H1 (cell line): ENCODE measurements at regions not wholly inside any gene's neighbourhood (a gene's known extent, or its start where the extent isn't known, plus 50 kb on each side); places are given as distances from the start of the nearest gene placed in this dataset.

ENCODE experiments used
- CTCF ChIA-PET: fragments of 300-600 bp; sonication (Branson Sonifier 250); formaldehyde crosslinking; loops from one replicate; lab custom pipeline; 2021; ENCODE audit not compliant: partially characterized antibody; lab: Charles Lee
- POLR2A ChIA-PET: fragments of 300-600 bp; sonication (Branson Sonifier 250); formaldehyde crosslinking; loops from one replicate; lab custom pipeline; 2021; ENCODE audit warnings: inconsistent platforms; ENCODE audit not compliant: partially characterized antibody; lab: Charles Lee
- DNase-seq, 2 experiments: peaks; one replicate each; pipeline versions ENCODE4 v3.0.0 to v3.0.0-alpha.2; 2010 to 2022; ENCODE audit warnings: low spot score in 2 of 2, low read depth in 1 of 2, mixed read lengths in 1 of 2
- FAIRE-seq: peaks from 2 replicates; lab custom pipeline; 2011; peaks lifted over from hg19 to GRCh38; lab: Jason Lieb, UNC
- H2AFZ ChIP-seq: 2 replicates; pipeline ENCODE4 v1.8.1; 2012; ENCODE audit warnings: low read length, inconsistent platforms
- H2AK5ac ChIP-seq: 2 replicates; pipeline ENCODE4 v1.6.1; 2013; ENCODE audit warnings: low read depth, low read length
- H2BK120ac ChIP-seq: replicated peaks from 2 replicates; pipeline ENCODE3; 2013; ENCODE audit warnings: low read depth, low read length, inconsistent platforms
- H2BK12ac ChIP-seq: 2 replicates; pipeline ENCODE4 v1.6.1; 2013; ENCODE audit warnings: low read depth, low read length
- H2BK15ac ChIP-seq: 2 replicates; pipeline ENCODE4 v1.6.1; 2013; ENCODE audit warnings: low read length
- H2BK20ac ChIP-seq: 2 replicates; pipeline ENCODE4 v1.6.1; 2013; ENCODE audit warnings: low read length
- H2BK5ac ChIP-seq: 2 replicates; pipeline ENCODE4 v1.6.1; 2013; ENCODE audit warnings: low read depth, low read length
- H3K14ac ChIP-seq: 2 replicates; pipeline ENCODE4 v1.6.1; 2013; ENCODE audit warnings: inconsistent platforms; ENCODE audit not compliant: insufficient read length
- H3K18ac ChIP-seq: 2 replicates; pipeline ENCODE4 v1.6.1; 2013; ENCODE audit warnings: low read length; ENCODE audit errors: extremely low read depth
- H3K23ac ChIP-seq: 2 replicates; pipeline ENCODE4 v1.6.1; 2013; ENCODE audit warnings: inconsistent platforms; ENCODE audit not compliant: insufficient read length
- H3K23me2 ChIP-seq: 2 replicates; pipeline ENCODE4 v1.6.1; 2013; ENCODE audit warnings: low read depth, low read length
- H3K27ac ChIP-seq: 2 replicates; pipeline ENCODE4 v1.6.1; 2011; ENCODE audit warnings: low read depth, low read length, inconsistent platforms
- H3K27me3 ChIP-seq, 4 experiments: replicated peaks in 1 of 4; 1 replicate in 1 of 4; 2 replicates in 3 of 4; pipeline versions ENCODE4 v1.6.1 to v1.8.1; 2011 to 2013; ENCODE audit warnings: low read length in 3 of 4, mild to moderate bottlenecking in 3 of 4, inconsistent platforms in 2 of 4, mixed read lengths in 2 of 4, moderate library complexity in 1 of 4; ENCODE audit not compliant: control insufficient read depth in 3 of 4, insufficient read depth in 3 of 4; ENCODE audit errors: extremely low read depth in 1 of 4
- H3K36me3 ChIP-seq, 4 experiments: 2 replicates each; pipeline versions ENCODE4 v1.6.1 to v1.8.1; 2011 to 2013; ENCODE audit warnings: mild to moderate bottlenecking in 4 of 4, low read length in 3 of 4, moderate library complexity in 2 of 4, control low read depth in 1 of 4, inconsistent platforms in 1 of 4; ENCODE audit not compliant: insufficient read depth in 4 of 4, control insufficient read depth in 2 of 4
- H3K4ac ChIP-seq: replicated peaks from 2 replicates; pipeline ENCODE3; 2013; ENCODE audit warnings: low read length, low read depth, mixed read lengths, inconsistent platforms; ENCODE audit not compliant: insufficient read length
- H3K4me1 ChIP-seq, 4 experiments: replicated peaks in 1 of 4; 1 replicate in 1 of 4; 2 replicates in 3 of 4; pipeline versions ENCODE4 v1.6.1 to v1.8.1; 2011 to 2013; ENCODE audit warnings: low read length in 3 of 4, inconsistent platforms in 2 of 4, mixed read lengths in 1 of 4; ENCODE audit not compliant: insufficient read depth in 4 of 4, control insufficient read depth in 3 of 4
- H3K4me2 ChIP-seq, 2 experiments: 2 replicates each; pipeline versions ENCODE4 v1.6.1 to v1.8.1; 2011 to 2013; ENCODE audit warnings: low read depth in 2 of 2, low read length in 2 of 2, control low read depth in 1 of 2, inconsistent platforms in 1 of 2, mild to moderate bottlenecking in 1 of 2; ENCODE audit not compliant: insufficient read depth in 1 of 2
- H3K4me3 ChIP-seq, 4 experiments: fragments of 200-600, 300-600 bp in 1 of 4; sonication (generic), shearing (Covaris generic), sonication (Bioruptor Twin) in 1 of 4; 2 replicates each; pipeline versions ENCODE4 v1.5.1 to v1.8.1; 2011 to 2016; ENCODE audit warnings: low read length in 4 of 4, low read depth in 3 of 4, control low read depth in 2 of 4, inconsistent platforms in 2 of 4, mild to moderate bottlenecking in 2 of 4, mixed read lengths in 1 of 4, moderate library complexity in 1 of 4; ENCODE audit not compliant: insufficient read depth in 2 of 4; ENCODE audit errors: extremely low read depth in 1 of 4
- H3K56ac ChIP-seq: replicated peaks from 2 replicates; pipeline ENCODE3; 2013; ENCODE audit warnings: low read depth, mild to moderate bottlenecking, mixed read lengths, low read length, inconsistent platforms; ENCODE audit not compliant: insufficient read length
- H3K79me1 ChIP-seq: 2 replicates; pipeline ENCODE4 v1.6.1; 2013; ENCODE audit warnings: low read depth, low read length, control low read depth
- H3K79me2 ChIP-seq, 2 experiments: 2 replicates each; pipeline versions ENCODE4 v1.6.1 to v1.8.1; 2012 to 2013; ENCODE audit warnings: low read length in 2 of 2, mild to moderate bottlenecking in 2 of 2, inconsistent platforms in 1 of 2; ENCODE audit not compliant: insufficient read depth in 2 of 2, control insufficient read depth in 1 of 2
- H3K9ac ChIP-seq, 4 experiments: replicated peaks in 1 of 4; 1 replicate in 1 of 4; 2 replicates in 3 of 4; pipeline versions ENCODE4 v1.6.1 to v1.8.1; 2011 to 2013; ENCODE audit warnings: low read depth in 3 of 4, low read length in 3 of 4, control low read depth in 2 of 4, mild to moderate bottlenecking in 2 of 4, moderate library complexity in 2 of 4, inconsistent platforms in 1 of 4; ENCODE audit errors: extremely low read depth in 1 of 4
- H3K9me3 ChIP-seq, 2 experiments: 2 replicates each; pipeline versions ENCODE4 v1.6.1 to v1.8.1; 2012 to 2013; ENCODE audit warnings: mild to moderate bottlenecking in 2 of 2, moderate library complexity in 2 of 2, control low read depth in 1 of 2, inconsistent platforms in 1 of 2, low read depth in 1 of 2, low read length in 1 of 2, mixed read lengths in 1 of 2; ENCODE audit not compliant: insufficient read depth in 2 of 2
- H4K20me1 ChIP-seq, 2 experiments: replicated peaks in 1 of 2; 2 replicates each; pipeline versions ENCODE3 to v1.8.1; 2011 to 2013; ENCODE audit warnings: inconsistent platforms in 2 of 2, low read length in 2 of 2, mild to moderate bottlenecking in 1 of 2; ENCODE audit not compliant: insufficient read depth in 2 of 2, control insufficient read depth in 1 of 2
- H4K5ac ChIP-seq: 2 replicates; pipeline ENCODE4 v1.6.1; 2013; ENCODE audit warnings: low read length, low read depth, mixed read lengths, inconsistent platforms; ENCODE audit not compliant: insufficient read length
- H4K8ac ChIP-seq: 2 replicates; pipeline ENCODE4 v1.8.0; 2013; ENCODE audit warnings: mild to moderate bottlenecking, moderate library complexity, low read length, inconsistent platforms; ENCODE audit not compliant: insufficient read depth; ENCODE audit errors: extremely low read depth
- H4K91ac ChIP-seq: replicated peaks from 2 replicates; pipeline ENCODE3; 2013; ENCODE audit warnings: low read length, mixed read lengths, inconsistent platforms; ENCODE audit not compliant: insufficient read length
- HDAC2 ChIP-seq, 2 experiments: fragments of 300-600 bp in 1 of 2; sonication (generic) in 1 of 2; IDR thresholded peaks; 2 replicates each; pipeline ENCODE4 v1.6.1; 2011 to 2012; ENCODE audit warnings: low read depth in 2 of 2, low read length in 2 of 2, mild to moderate bottlenecking in 2 of 2, moderate library complexity in 2 of 2, borderline replicate concordance in 1 of 2, inconsistent platforms in 1 of 2
- NRF1 ChIP-seq: IDR thresholded peaks from 2 replicates; pipeline ENCODE4 v1.6.1; 2011; ENCODE audit warnings: mild to moderate bottlenecking, low read depth, low read length, improper control_type of control experiment
- RFX5 ChIP-seq: IDR thresholded peaks from 2 replicates; pipeline ENCODE4 v1.6.1; 2011; ENCODE audit warnings: low read depth, low read length, improper control_type of control experiment, borderline replicate concordance
- SUZ12 ChIP-seq: fragments of 200-600 bp; sonication (generic); IDR thresholded peaks from 2 replicates; pipeline ENCODE4 v1.6.1; 2012; ENCODE audit warnings: mild to moderate bottlenecking, inconsistent platforms, low read length, moderate library complexity, mixed read lengths
- TAF7 ChIP-seq: optimal IDR thresholded peaks from 2 replicates; pipeline ENCODE3; 2011; ENCODE audit warnings: low read depth, mild to moderate bottlenecking, inconsistent platforms, low read length, moderate library complexity, borderline replicate concordance
- WGBS, 2 experiments: shearing (Covaris generic) in 1 of 2; methylation state at CpG; one replicate each; pipeline versions ENCODE4 v1.1.6 to v1.1.7; 2013 to 2015; ENCODE audit warnings: low lambda C conversion rate in 2 of 2, mixed read lengths in 2 of 2, inconsistent platforms in 1 of 2, low coverage in 1 of 2, missing lambda C conversion rate in 1 of 2; ENCODE audit not compliant: insufficient replicate concordance in 2 of 2, insufficient coverage in 1 of 2, insufficient read length in 1 of 2; ENCODE audit errors: extremely low coverage in 1 of 2, missing lambda C conversion rate in 1 of 2; 5-methylcytosine and 5-hydroxymethylcytosine counted together
- TF ChIP-seq, protein P1 (sequence below): IDR thresholded peaks from 2 replicates; pipeline ENCODE4 v1.6.1; 2011; ENCODE audit warnings: low read length, improper control_type of control experiment

DNA sequence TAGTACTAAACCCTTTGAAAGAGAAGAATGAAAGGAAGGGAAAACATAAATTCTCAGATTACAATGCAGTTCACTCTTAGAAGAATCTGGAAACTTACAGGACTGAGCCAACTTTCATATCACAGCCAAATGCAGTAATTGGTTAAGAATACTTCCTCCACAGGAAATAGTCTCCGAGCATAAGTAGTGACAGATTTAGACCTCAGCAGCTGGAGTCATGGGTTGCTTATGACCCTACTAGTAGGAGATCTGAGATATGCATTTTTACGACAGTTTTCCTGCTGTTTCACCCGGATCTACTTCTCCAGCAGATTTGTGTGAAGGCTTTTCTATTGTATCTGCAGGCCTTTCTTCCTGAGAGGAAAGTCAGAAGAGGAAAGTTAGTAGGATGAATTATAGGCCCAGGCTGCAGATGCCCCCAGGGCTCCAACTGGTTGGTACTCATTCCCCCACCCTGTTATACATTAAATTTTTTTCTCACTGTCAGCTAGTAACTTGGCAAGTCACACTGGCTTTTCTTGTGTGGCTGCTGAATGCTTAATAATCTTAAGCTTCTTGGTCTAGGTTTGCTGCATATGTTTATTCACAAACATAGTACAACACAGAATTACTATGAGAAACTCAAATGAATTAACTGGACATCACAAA is 1241.5 kb upstream of the MIR17HG start:
- Histone ChIP-seq H3K4ac (no peak overlapping the region), H2BK20ac (no peak overlapping the region), H3K4me3 (no peak overlapping the region), H3K14ac (no peak overlapping the region), H3K23me2 (no peaks in the 10 kb centered on the region), H3K18ac (no peak overlapping the region), H4K5ac (no peak overlapping the region), H2AK5ac (no peak overlapping the region), H4K91ac (no peak overlapping the region), H3K4me2 (no peak overlapping the region), H3K27me3 (no peaks in the 10 kb centered on the region), H3K79me1 (no peaks in the 10 kb centered on the region), H2BK120ac (no peak overlapping the region), H3K56ac (no peak overlapping the region), H2BK5ac (no peak overlapping the region), H2BK15ac (no peak overlapping the region), H4K8ac (no peak overlapping the region), H3K4me1 (peaks cover 0 to 2% (median 0%) of the 10 kb centered on the region in 4 experiments; a peak in 2 of 7 replicates), H2BK12ac (no peak overlapping the region), H3K36me3 (no peaks in the 10 kb centered on the region), H3K23ac (no peak overlapping the region), H3K9ac (no peak overlapping the region), H2AFZ (no peak overlapping the region), H3K9me3 (no peaks in the 10 kb centered on the region), H3K27ac (no peak overlapping the region), H4K20me1 (no peaks in the 10 kb centered on the region), H3K79me2 (no peaks in the 10 kb centered on the region)
- 78% methylated on average over 3 of the region's 3 CpGs; no CpG with 5 or more reads in 1 of the 2 experiments for WGBS, 2 experiments
- DNase-seq (no peak), FAIRE-seq (no peak)
- ChIA-PET POLR2A (no interaction called here), CTCF (no interaction called here)
- TF ChIP-seq TAF7 (no peak), HDAC2 (IDR thresholded peaks at IDR 0.05; ENCODE audit: borderline replicate concordance in 1 of 2, low read depth in 2 of 2, low read length in 2 of 2) (no peak), SUZ12 (no peak), RFX5 (no peak), NRF1 (no peak)
- TF ChIP-seq, protein P1, sequence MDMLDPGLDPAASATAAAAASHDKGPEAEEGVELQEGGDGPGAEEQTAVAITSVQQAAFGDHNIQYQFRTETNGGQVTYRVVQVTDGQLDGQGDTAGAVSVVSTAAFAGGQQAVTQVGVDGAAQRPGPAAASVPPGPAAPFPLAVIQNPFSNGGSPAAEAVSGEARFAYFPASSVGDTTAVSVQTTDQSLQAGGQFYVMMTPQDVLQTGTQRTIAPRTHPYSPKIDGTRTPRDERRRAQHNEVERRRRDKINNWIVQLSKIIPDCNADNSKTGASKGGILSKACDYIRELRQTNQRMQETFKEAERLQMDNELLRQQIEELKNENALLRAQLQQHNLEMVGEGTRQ: no peak
